Renal cortex interstitium (tissue), 11 donors: ENCODE measurements at regions not wholly inside any gene's neighbourhood (a gene's known extent, or its start where the extent isn't known, plus 50 kb on each side); places are given as distances from the start of the nearest gene placed in this dataset.
A peak's percentile ranks its signal among the peaks of the same experiment; 100 is the strongest.

Source experiments
- DNase-seq, 11 donors: peaks; one replicate each; pipeline ENCODE4 v3.0.0-alpha.2; 2013; ENCODE audit warnings: low read depth in 9 of 11, low spot score in 4 of 11; ENCODE audit errors: extremely low read depth in 1 of 11

GRCh38 chr1:94327001-94327690, 89.8 kb upstream of the ARHGAP29 start:
- peak in 2 of 11 donors; percentile 38 to 55 for DNase-seq

DNA sequence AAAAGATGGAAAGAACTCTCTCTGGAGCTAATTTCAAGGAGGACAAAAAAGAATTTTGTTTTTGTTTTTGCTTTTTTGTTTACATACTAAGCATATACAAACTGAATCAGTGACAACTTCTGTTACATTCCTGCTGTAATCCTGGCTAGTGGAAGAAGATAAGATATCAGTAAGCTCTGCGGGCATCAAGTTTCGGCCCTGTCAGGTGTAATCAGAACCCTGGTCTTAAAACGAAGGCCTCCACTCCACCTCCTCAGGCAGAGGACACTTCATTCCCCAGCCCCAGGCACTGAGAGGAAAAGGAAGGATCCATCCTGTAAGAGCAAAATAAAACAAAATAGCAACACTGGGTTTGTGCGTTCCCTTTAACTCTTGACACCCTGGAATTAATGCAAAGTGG, 88.9 kb upstream of the ARHGAP29 start:
- DNase-seq = no peak

DNA sequence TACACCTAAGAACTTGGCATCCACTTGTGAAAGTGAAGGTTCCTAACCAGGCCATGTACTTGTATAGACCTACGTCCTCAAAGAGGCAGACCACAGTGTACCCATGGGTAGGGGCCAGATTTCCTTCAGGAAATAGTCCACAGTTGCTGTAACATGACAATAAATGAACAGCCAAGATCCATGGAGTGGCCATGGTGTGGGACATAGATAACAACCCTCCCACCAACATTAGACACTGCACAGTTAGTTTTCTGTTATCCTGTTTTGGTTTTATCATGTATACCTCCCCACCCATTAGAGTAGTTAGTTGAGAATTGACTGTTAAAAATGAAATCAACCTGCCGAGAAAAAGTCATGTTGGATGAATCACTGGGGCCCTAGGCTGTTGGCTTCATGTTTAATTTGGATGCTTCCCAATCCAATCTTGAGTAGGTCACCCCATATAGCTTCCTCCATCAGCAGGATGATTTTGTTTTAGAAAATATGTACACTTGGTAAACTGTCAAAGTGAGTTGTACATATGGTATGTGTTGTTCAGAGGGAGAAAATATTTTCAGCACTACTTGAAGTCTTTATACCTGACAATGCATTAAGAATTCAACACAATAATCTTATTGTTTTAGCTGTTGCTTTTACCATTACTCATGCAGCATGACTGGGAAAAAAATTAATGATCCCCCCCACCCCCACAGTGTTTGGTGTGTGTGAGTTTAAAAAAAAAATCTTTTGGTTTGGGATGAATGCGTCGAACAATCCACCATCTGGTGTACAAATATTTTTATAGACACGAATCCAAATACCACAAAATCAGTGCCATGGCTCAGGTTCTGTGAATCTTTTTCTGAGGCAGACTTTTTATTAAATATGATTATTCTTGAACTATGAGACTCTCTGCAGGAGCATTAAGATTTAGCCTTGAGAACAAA, 88.3 kb upstream of the ARHGAP29 start:
- no peak for DNase-seq

DNA sequence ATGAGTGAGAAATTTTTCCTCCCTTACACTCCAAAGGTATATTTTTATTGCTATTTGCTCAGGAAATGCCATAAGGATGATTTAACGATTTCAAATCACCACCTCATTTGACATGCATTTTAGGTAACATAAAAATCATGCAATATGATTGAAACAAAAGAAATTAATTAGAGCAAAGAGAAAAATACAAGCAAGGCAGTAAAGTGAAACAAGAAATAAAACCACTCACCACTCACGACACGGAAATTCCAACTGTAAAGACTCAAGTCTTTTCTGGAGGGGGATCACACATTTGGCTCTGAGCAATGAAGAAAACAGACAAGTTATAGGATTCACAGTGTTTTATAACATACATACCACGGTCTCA, 86.8 kb upstream of the ARHGAP29 start:
- no peak for DNase-seq

DNA sequence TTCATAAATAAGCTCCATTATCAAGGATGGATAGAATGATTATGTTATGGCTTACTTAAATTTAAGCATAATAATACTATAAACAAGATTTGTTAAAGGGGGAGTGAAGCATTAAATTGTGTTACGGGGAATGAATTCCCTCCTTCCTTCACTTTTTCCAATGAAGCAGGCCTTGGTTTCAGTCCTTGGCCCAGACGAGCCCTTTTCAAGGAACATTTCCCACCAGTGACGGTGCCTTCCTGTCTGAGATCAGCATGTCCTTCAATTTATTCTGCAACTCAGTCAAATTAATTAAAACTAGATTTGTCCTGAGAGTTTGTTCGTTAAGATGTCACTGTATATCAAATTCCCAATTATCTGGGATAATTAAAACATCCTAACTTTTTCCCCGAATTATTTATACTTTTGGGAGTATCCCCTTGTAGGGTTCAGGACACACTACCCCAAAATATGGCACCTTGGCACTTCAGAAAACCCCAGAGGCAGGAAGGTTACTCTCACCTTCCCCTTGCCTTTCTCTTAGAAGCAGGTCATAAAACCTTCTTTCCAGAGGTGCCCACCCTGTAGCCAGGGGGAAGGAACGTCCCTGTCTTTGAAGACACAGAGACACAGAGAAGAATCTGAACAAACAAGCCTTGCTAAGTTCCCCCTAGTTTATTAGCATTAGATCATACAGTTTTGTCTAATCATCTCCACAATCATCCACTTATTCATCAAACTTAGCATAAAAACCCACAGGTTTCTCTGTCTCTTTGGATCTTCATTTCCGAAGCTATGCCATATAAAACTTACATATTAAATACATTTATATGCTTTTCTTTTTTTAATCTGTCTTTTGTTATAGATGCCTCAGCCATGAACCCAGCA, 86.2 kb upstream of the ARHGAP29 start:
- DNase-seq = no peak

GRCh38 chr1:94322696-94323095, 85.3 kb upstream of the ARHGAP29 start:
- DNase-seq = no peak

GRCh38 chr1:94321662-94322061, 84.3 kb upstream of the ARHGAP29 start:
- DNase-seq = no peak

GRCh38 chr1:94319319-94320102, 82.1 kb upstream of the ARHGAP29 start:
- DNase-seq = no peak

- DNase-seq = no peak
These were observed 81.2 kb upstream of the ARHGAP29 start for GRCh38 chr1:94318505-94319030.

DNA sequence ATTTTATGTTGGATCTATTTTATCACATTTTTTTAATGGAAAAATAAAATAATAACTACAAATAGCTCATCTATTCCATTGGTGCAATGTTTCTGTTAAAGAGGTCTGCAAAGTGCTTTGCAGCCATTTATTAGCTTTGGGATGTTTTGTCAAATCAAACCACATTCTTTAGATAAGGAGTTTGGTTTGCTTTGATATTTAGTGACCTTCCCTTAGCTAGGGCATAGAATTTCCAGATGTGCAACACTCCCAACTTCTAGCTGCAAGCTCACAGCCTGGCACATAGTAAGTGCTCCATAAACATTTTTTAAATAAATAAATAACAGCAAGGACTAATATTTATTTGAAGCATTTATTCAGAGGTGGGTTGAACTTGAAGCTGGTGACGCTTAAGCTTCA, 80.4 kb upstream of the ARHGAP29 start:
- no peak for DNase-seq

- no peak for DNase-seq
These were observed 79.7 kb upstream of the ARHGAP29 start for GRCh38 chr1:94316836-94317789.

DNA sequence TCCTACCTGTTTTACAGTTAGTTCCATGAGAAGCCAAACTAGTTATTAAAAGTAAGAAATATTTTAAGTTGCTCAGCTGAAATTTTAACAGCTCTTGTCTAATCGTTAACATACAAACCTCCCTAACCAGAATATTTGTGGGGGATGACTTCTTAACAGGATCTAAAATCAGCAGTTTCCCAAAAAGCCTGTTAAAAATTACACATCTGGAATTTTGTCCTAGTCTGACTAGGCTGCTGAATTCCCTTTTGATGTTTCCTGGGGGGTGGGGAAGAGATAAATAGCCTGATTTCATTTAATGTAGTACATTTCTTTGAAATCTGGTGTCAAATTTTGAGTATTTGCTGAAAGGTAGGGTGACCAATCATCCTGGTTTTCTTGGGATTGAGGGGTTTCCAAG, 78.8 kb upstream of the ARHGAP29 start:
- DNase-seq = no peak

GRCh38 chr1:94315552-94316116, 78.2 kb upstream of the ARHGAP29 start:
- DNase-seq = no peak

- no peak for DNase-seq
These were observed 77.0 kb upstream of the ARHGAP29 start for GRCh38 chr1:94314222-94314858.

DNA sequence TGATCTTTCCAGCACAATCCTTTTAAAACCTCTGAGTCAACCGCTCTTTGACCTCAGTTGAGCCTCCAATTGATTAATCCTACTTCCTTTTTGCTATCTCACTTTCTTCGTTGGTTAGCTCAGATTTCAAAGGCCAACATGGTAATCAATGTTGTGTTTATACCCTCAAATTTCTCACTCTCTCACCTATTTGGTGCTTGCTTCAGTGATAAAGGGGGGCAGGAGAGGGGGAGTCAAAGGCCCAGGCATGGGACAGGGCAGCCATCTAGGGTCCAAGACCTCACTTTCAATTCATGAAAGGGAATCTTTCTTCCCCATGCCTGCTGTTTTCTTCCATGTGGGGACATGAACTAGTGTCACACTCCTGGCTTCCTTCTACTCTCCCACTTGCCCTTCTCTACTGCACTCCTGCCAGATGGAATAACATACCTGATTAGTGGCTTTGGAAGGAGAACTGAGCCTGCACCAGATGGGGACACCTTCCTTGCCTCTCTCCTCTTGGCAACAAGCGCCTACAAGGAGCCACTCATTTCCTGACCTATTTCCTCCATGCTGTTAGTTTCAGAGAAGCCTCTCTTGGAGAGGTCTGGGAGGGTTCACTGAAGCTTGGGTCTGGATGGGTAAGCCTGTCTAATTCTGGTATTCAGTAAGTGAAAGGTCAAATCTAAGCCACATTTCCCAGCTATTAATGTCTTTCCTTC, 73.3 kb upstream of the ARHGAP29 start:
- DNase-seq = no peak
